Lung (tissue), 11 donors: ENCODE measurements at regions not wholly inside any gene's neighbourhood (a gene's known extent, or its start where the extent isn't known, plus 50 kb on each side); places are given as distances from the start of the nearest gene placed in this dataset.
A peak's percentile ranks its signal among the peaks of the same experiment; 100 is the strongest.

Experiments used
- ATAC-seq: fragments of 200-7000 bp; cut with Tn5 transposase; one replicate; pipeline ENCODE4 v1.9.1; 2020; ENCODE audit warnings: moderate number of reproducible peaks; ENCODE audit not compliant: insufficient read depth, low FRiP score
- DNase-seq, 3 donors: peaks; one replicate each; pipeline ENCODE4 v3.0.0-alpha.2; 2013 to 2017
- H3K27ac ChIP-seq, 2 donors: one replicate each; pipeline ENCODE4 v1.5.1; 2013; ENCODE audit warnings: mild to moderate bottlenecking in 2 of 2, moderate library complexity in 2 of 2, control low read depth in 1 of 2, inconsistent platforms in 1 of 2, low read depth in 1 of 2, low read length in 1 of 2
- H3K27me3 ChIP-seq, 3 donors: one replicate each; pipeline ENCODE4 v1.5.1; 2013; ENCODE audit warnings: low read length in 2 of 3; ENCODE audit not compliant: control insufficient read depth in 3 of 3, insufficient read depth in 3 of 3
- H3K36me3 ChIP-seq, 4 donors: one replicate each; pipeline ENCODE4 v1.5.1; 2013; ENCODE audit warnings: low read length in 4 of 4, mild to moderate bottlenecking in 1 of 4, moderate library complexity in 1 of 4; ENCODE audit not compliant: control insufficient read depth in 4 of 4, insufficient read depth in 4 of 4
- H3K4me1 ChIP-seq, 5 donors: one replicate each; pipeline ENCODE4 v1.5.1; 2013; ENCODE audit warnings: low read length in 5 of 5, mild to moderate bottlenecking in 2 of 5, moderate library complexity in 1 of 5; ENCODE audit not compliant: control insufficient read depth in 5 of 5, insufficient read depth in 5 of 5
- H3K4me3 ChIP-seq: one replicate; pipeline ENCODE4 v1.5.1; 2013; ENCODE audit warnings: mild to moderate bottlenecking, control low read depth, moderate library complexity
- H3K9ac ChIP-seq, 2 donors: one replicate each; pipeline ENCODE4 v1.5.1; 2013; ENCODE audit warnings: low read length in 2 of 2, control low read depth in 1 of 2; ENCODE audit not compliant: insufficient read depth in 1 of 2
- H3K9me3 ChIP-seq, 4 donors: one replicate each; pipeline ENCODE4 v1.5.1; 2013; ENCODE audit warnings: low read length in 3 of 4, mild to moderate bottlenecking in 1 of 4, moderate library complexity in 1 of 4; ENCODE audit not compliant: control insufficient read depth in 4 of 4, insufficient read depth in 3 of 4
- WGBS, 2 donors: extraction: QIAGEN DNeasy Blood & Tissue Kit; methylation state at CpG; one replicate each; pipeline ENCODE4 v1.1.7; 2013; 5-methylcytosine and 5-hydroxymethylcytosine counted together
- TF ChIP-seq, protein P1 (sequence below): IDR thresholded peaks from 2 replicates; pipeline ENCODE4 v1.5.1; 2012; ENCODE audit warnings: mild to moderate bottlenecking; ENCODE audit errors: control extremely low read depth, extremely low read depth
- donor health status: control.
- donor health status: control.
- donor health status: Bipolar disorder and iron deficiency.
- donor health status: healthy.
- donor health status: DM: yes; HTN: yes; CAD: no.

DNA sequence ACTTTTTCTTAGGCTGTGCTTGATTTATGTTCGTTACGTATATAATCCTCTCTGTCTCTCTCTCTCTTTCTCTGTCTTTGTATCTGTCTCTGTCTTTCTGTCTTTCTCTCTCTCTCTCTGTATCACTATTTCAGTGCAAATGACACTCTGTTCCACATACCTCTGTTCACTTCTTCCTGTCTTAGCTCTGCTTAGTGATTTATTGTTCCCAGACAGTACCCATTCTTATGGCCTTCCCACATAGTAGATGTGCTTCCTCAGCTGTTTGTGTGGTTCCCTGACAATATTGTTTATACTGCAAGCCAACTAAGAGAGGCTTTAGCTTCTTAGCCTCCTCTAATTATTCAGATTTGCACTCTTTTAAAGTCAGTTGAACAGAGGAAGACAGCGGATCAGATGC is 1244.2 kb downstream of the DIAPH3 start:
- no peak overlapping the region for H3K27ac ChIP-seq
- 72 to 86% methylated on average over 3 of the region's 3 CpGs for WGBS, 2 donors
- no peak overlapping the region for H3K9ac ChIP-seq
- H3K36me3 ChIP-seq, result no peaks in the 10 kb centered on the region
- H3K4me1 ChIP-seq, result no peaks in the 10 kb centered on the region
- no peaks in the 10 kb centered on the region for H3K9me3 ChIP-seq
- DNase-seq, result peak in 1 of 3 donors; percentile 9
- H3K27me3 ChIP-seq, result no peaks in the 10 kb centered on the region
- no peak overlapping the region for H3K4me3 ChIP-seq
- TF ChIP-seq, protein P1, sequence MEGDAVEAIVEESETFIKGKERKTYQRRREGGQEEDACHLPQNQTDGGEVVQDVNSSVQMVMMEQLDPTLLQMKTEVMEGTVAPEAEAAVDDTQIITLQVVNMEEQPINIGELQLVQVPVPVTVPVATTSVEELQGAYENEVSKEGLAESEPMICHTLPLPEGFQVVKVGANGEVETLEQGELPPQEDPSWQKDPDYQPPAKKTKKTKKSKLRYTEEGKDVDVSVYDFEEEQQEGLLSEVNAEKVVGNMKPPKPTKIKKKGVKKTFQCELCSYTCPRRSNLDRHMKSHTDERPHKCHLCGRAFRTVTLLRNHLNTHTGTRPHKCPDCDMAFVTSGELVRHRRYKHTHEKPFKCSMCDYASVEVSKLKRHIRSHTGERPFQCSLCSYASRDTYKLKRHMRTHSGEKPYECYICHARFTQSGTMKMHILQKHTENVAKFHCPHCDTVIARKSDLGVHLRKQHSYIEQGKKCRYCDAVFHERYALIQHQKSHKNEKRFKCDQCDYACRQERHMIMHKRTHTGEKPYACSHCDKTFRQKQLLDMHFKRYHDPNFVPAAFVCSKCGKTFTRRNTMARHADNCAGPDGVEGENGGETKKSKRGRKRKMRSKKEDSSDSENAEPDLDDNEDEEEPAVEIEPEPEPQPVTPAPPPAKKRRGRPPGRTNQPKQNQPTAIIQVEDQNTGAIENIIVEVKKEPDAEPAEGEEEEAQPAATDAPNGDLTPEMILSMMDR, result no peak
- ATAC-seq, result no peak

DNA sequence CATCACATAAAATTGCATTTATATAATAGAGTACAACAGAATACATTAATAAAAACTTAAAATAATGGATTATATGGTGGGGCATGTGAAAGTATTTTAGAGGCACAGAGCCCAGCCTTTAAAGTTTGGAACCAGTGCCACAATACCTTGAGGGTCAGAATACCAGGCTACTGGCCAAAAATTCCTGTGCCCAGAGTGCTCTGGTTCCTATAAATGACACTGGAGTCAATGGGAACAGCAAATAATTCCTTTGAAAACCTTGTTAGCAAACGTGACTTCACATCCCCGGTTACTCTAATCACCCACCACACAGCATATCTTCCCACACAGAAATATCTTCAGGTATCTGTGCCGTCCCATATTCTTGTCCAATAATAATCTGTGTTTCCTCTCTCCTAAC is 1242.6 kb downstream of the DIAPH3 start:
- H3K4me1 ChIP-seq, result no peaks in the 10 kb centered on the region
- H3K27me3 ChIP-seq, result no peaks in the 10 kb centered on the region
- no peak overlapping the region for H3K27ac ChIP-seq
- no peak overlapping the region for H3K4me3 ChIP-seq
- peak in 1 of 3 donors; percentile 1 for DNase-seq
- no peak for ATAC-seq
- 70 to 87% methylated on average over 3 of the region's 3 CpGs for WGBS, 2 donors
- no peak overlapping the region for H3K9ac ChIP-seq
- no peaks in the 10 kb centered on the region for H3K9me3 ChIP-seq
- TF ChIP-seq, protein P1, result no peak
- H3K36me3 ChIP-seq, result no peaks in the 10 kb centered on the region

DNA sequence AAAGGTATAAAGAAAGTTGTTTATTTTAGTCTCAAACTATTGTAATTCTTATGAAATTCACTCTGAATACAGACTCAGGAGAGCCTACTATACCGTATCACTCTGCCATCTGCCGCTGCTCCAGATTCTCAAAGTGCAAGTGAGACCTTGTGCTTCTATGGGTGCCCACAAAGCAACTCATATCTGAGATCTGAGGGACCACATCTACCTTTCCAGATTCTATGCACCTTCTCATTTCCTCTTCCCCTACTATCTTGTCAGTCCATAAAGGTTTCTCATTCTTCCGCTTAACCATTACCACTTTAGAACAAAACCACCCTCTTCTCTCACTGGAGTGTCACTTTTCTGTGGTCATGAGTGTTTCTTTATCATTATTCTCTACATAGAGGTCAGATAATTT is 1236.9 kb downstream of the DIAPH3 start:
- no peak overlapping the region for H3K9ac ChIP-seq
- DNase-seq (no peak), ATAC-seq (no peak)
- TF ChIP-seq, protein P1, result no peak
- H3K4me3 ChIP-seq, result no peak overlapping the region
- 93 to 98% methylated on average over 3 of the region's 3 CpGs for WGBS, 2 donors
- no peaks in the 10 kb centered on the region for H3K36me3 ChIP-seq
- no peaks in the 10 kb centered on the region for H3K27me3 ChIP-seq
- H3K27ac ChIP-seq, result no peak overlapping the region
- H3K9me3 ChIP-seq, result no peaks in the 10 kb centered on the region
- no peaks in the 10 kb centered on the region for H3K4me1 ChIP-seq

DNA sequence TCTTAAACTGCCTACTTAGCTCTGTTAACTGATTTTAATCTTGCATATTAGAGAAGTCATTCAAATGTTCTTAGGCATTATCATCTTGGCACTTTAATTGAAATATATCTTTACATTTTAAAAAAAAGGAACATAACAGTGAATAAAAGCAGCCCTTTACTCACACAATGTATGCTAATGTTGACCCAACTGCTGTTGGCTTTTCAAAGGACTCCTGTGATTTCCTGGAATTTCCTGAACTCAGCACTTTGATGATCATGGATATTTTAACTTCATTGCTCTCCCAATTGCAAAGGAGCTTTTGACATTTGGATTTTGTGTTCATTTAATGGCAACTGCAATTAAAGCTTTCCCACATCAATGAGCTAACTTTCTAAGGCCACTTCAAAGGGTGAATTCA is 1230.3 kb downstream of the DIAPH3 start:
- H3K27me3 ChIP-seq, result no peaks in the 10 kb centered on the region
- H3K9ac ChIP-seq, result no peak overlapping the region
- TF ChIP-seq, protein P1, result no peak
- no peaks in the 10 kb centered on the region for H3K4me1 ChIP-seq
- no peak overlapping the region for H3K27ac ChIP-seq
- no peak for ATAC-seq
- no peak for DNase-seq
- H3K4me3 ChIP-seq, result no peak overlapping the region
- no peaks in the 10 kb centered on the region for H3K9me3 ChIP-seq
- H3K36me3 ChIP-seq, result no peaks in the 10 kb centered on the region
